ENCODE measurements at regions not wholly inside any gene's neighbourhood (a gene's known extent, or its start where the extent isn't known, plus 50 kb on each side); places are given as distances from the start of the nearest gene placed in this dataset.

DNA sequence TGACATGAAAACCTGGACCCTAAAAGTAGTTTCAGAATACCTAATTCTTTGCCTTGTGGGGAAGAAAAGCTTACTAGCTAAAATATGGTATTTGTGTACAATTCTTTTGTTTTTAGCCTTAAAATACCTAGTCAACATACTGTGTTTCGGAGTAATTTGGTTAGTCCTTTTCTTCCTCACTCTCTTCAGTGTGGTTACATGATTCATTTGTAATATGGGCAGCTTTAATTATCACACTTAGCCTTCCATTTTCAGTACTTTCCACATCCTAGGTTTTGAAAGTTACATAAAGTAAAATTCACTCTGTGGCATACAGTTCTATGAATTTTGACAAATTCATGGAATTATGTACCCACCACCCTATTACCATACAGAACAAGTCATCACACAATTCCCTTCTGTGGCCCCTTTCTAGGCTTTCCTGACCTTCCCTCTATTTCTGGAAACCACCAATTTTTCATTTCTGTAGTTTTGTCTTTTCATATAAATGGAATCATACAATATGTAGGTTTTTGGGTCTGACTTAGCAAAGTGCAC is 96.2 kb downstream of the EMX2 start:
- no peak overlapping the region for H3K27ac ChIP-seq (ENCODE audit: low read length)
- no peaks in the 10 kb centered on the region for H3K9me3 ChIP-seq (ENCODE audit: control insufficient read depth, low read depth, low read length)
- H3K27me3 ChIP-seq (ENCODE audit: control insufficient read depth, insufficient read depth, low read length): no peaks in the 10 kb centered on the region
- H3K36me3 ChIP-seq (ENCODE audit: control insufficient read depth, low read depth, low read length): no peaks in the 10 kb centered on the region
- H3K4me3 ChIP-seq (ENCODE audit: low read length): no peak overlapping the region
- H3K4me1 ChIP-seq (ENCODE audit: control insufficient read depth, low read depth, low read length): no peaks in the 10 kb centered on the region
- no peak overlapping the region for H3K9ac ChIP-seq (ENCODE audit: low read length)

DNA sequence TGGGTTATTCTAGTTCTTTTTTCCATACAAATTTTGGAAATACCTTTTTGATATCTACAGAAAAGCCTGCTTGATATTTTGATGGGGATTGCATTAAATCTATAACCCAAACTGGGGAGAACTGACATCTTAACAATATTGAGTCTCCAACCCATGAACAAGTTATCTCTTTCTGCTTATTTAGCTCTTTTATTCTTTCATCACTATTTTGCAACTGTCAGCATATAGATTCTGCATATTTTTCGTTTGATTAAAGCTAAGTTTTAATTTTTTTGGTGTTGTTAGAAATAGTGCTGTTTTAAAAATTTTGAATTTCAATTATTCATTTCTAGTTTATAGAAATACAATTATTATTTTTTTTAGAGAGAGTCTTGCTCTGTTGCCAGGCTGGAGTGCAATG is 97.9 kb downstream of the EMX2 start:
- H3K27me3 ChIP-seq (ENCODE audit: control insufficient read depth, insufficient read depth, low read length): no peaks in the 10 kb centered on the region
- no peaks in the 10 kb centered on the region for H3K9me3 ChIP-seq (ENCODE audit: control insufficient read depth, low read depth, low read length)
- H3K4me3 ChIP-seq (ENCODE audit: low read length): no peak overlapping the region
- H3K9ac ChIP-seq (ENCODE audit: low read length): no peak overlapping the region
- no peaks in the 10 kb centered on the region for H3K36me3 ChIP-seq (ENCODE audit: control insufficient read depth, low read depth, low read length)
- H3K4me1 ChIP-seq (ENCODE audit: control insufficient read depth, low read depth, low read length): no peaks in the 10 kb centered on the region
- H3K27ac ChIP-seq (ENCODE audit: low read length): no peak overlapping the region

DNA sequence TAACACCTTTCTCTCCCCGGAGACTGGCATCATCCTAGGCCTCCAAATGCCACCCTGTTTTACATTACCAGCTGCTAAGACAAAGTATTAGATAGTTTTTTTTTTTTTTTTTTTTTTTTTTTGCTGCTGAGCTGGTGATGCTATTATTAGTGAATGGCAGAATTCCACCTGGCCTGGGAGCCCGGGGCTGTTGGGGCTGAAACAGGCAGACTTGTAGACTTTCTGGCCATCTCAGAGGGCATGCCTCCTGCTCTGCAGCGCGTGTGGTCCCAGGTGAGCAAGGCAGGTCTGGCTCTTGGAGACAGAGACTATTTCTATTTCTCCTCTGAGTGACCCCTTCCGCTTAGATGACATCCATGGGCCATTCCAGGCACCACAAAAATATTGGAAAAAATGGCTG is 104.2 kb downstream of the EMX2 start:
- Histone ChIP-seq H3K9ac (ENCODE audit: low read length) (no peak overlapping the region), H3K36me3 (ENCODE audit: control insufficient read depth, low read depth, low read length) (no peaks in the 10 kb centered on the region)

DNA sequence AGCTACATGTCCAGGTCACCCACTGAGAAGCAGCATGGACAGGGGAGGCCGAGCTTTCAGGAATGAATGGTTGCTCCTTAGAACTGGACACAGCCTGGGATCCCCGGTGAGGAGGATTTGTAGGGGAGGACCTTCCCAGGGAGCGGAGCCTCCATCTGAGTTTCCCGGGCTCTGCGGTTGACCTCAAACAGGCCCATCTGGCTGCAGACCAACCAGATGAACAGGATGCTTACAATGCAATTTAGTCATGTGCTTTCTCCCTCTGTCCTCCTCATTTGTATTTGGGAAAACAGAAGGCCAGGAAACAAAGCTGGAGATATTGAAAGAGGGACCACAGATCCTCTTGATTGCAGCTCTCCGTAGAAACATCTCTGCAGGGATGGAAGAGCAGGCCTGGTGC is 104.8 kb downstream of the EMX2 start:
- Histone ChIP-seq H3K4me1 (ENCODE audit: control insufficient read depth, low read depth, low read length) (no peaks in the 10 kb centered on the region), H3K27ac (ENCODE audit: low read length) (no peak overlapping the region), H3K9me3 (ENCODE audit: control insufficient read depth, low read depth, low read length) (no peaks in the 10 kb centered on the region), H3K4me3 (ENCODE audit: low read length) (no peak overlapping the region), H3K9ac (ENCODE audit: low read length) (no peak overlapping the region), H3K27me3 (ENCODE audit: control insufficient read depth, insufficient read depth, low read length) (no peaks in the 10 kb centered on the region), H3K36me3 (ENCODE audit: control insufficient read depth, low read depth, low read length) (no peaks in the 10 kb centered on the region)

More for the DNA sequence above, 104.2 kb downstream of the EMX2 start:
- no peak overlapping the region for H3K4me3 ChIP-seq (ENCODE audit: low read length)
- H3K27ac ChIP-seq (ENCODE audit: low read length): no peak overlapping the region
- H3K9me3 ChIP-seq (ENCODE audit: control insufficient read depth, low read depth, low read length): no peaks in the 10 kb centered on the region
- H3K4me1 ChIP-seq (ENCODE audit: control insufficient read depth, low read depth, low read length): no peaks in the 10 kb centered on the region
- no peaks in the 10 kb centered on the region for H3K27me3 ChIP-seq (ENCODE audit: control insufficient read depth, insufficient read depth, low read length)

GRCh38 chr10:117651121-117651520 is 108.6 kb downstream of the EMX2 start:
- H3K36me3 ChIP-seq (ENCODE audit: control insufficient read depth, low read depth, low read length): no peaks in the 10 kb centered on the region
- H3K9ac ChIP-seq (ENCODE audit: low read length): no peak overlapping the region

DNA sequence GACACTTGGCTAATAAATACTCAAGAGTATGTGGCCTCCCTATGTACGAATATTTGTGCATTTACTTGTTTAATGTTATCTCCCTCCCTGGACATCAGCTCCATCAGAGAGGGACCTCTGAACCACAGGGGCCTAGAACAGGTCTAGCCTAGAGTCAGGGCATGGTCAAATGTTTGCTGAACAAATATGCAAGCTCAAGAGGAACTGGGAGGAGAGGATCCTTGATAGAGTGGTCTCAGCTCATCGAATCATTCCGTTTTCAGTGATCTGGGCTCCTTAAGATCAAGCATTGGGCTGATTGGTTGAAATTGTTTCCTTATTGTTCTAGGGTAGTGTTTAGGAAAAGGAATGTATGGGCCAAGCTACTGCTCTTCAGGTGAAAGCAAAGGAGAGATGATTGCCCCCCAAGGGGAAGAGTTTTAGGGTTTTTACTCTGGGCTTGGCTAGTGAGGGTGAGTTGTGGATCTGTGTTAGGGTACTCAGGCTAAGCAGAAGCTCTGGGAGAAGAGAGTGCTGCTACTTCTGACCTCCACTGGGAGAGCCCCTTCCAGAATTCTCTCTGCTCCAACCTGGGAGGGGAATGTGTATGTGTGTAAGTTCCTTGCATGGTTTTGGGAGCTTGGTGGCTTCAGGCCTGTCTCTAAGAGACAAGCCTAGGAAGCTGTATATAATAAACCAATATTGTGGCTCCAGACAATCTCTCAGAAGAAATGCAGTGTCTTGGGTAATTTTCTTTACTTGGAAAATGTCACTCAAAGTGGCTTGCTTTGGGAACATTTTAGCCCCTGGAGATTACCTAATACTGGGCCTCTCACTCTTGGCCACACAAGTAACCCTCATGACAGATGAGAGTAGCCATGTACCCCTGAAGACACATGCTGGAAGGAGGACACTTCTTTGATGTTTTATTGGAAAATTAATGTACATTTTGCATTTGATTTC is 110.0 kb downstream of the EMX2 start:
- H3K27me3 ChIP-seq (ENCODE audit: control insufficient read depth, insufficient read depth, low read length): no peaks in the 10 kb centered on the region
- no peaks in the 10 kb centered on the region for H3K4me1 ChIP-seq (ENCODE audit: control insufficient read depth, low read depth, low read length)
- no peak overlapping the region for H3K4me3 ChIP-seq (ENCODE audit: low read length)
- no peak overlapping the region for H3K27ac ChIP-seq (ENCODE audit: low read length)
- H3K36me3 ChIP-seq (ENCODE audit: control insufficient read depth, low read depth, low read length): no peaks in the 10 kb centered on the region
- H3K9me3 ChIP-seq (ENCODE audit: control insufficient read depth, low read depth, low read length): peaks cover 3% of the 10 kb centered on the region
- H3K9ac ChIP-seq (ENCODE audit: low read length): no peak overlapping the region

More at GRCh38 chr10:117651121-117651520, 108.6 kb downstream of the EMX2 start:
- H3K9me3 ChIP-seq (ENCODE audit: control insufficient read depth, low read depth, low read length): peaks cover 3% of the 10 kb centered on the region
- H3K4me1 ChIP-seq (ENCODE audit: control insufficient read depth, low read depth, low read length): no peaks in the 10 kb centered on the region
- H3K27me3 ChIP-seq (ENCODE audit: control insufficient read depth, insufficient read depth, low read length): no peaks in the 10 kb centered on the region
- no peak overlapping the region for H3K4me3 ChIP-seq (ENCODE audit: low read length)
- H3K27ac ChIP-seq (ENCODE audit: low read length): no peak overlapping the region

- H3K9me3 ChIP-seq (ENCODE audit: control insufficient read depth, low read depth, low read length): peaks cover 3% of the 10 kb centered on the region
- H3K27me3 ChIP-seq (ENCODE audit: control insufficient read depth, insufficient read depth, low read length): no peaks in the 10 kb centered on the region
- H3K9ac ChIP-seq (ENCODE audit: low read length): no peak overlapping the region
- no peak overlapping the region for H3K4me3 ChIP-seq (ENCODE audit: low read length)
- no peaks in the 10 kb centered on the region for H3K36me3 ChIP-seq (ENCODE audit: control insufficient read depth, low read depth, low read length)
- no peaks in the 10 kb centered on the region for H3K4me1 ChIP-seq (ENCODE audit: control insufficient read depth, low read depth, low read length)
- H3K27ac ChIP-seq (ENCODE audit: low read length): no peak overlapping the region
Measured at GRCh38 chr10:117653170-117653515, 110.6 kb downstream of the EMX2 start.

- Histone ChIP-seq H3K9me3 (ENCODE audit: control insufficient read depth, low read depth, low read length) (peaks cover 3% of the 10 kb centered on the region), H3K4me1 (ENCODE audit: control insufficient read depth, low read depth, low read length) (no peaks in the 10 kb centered on the region), H3K4me3 (ENCODE audit: low read length) (no peak overlapping the region), H3K9ac (ENCODE audit: low read length) (no peak overlapping the region), H3K27me3 (ENCODE audit: control insufficient read depth, insufficient read depth, low read length) (no peaks in the 10 kb centered on the region), H3K27ac (ENCODE audit: low read length) (no peak overlapping the region), H3K36me3 (ENCODE audit: control insufficient read depth, low read depth, low read length) (no peaks in the 10 kb centered on the region)
Measured at GRCh38 chr10:117654105-117654504, 111.6 kb downstream of the EMX2 start.

DNA sequence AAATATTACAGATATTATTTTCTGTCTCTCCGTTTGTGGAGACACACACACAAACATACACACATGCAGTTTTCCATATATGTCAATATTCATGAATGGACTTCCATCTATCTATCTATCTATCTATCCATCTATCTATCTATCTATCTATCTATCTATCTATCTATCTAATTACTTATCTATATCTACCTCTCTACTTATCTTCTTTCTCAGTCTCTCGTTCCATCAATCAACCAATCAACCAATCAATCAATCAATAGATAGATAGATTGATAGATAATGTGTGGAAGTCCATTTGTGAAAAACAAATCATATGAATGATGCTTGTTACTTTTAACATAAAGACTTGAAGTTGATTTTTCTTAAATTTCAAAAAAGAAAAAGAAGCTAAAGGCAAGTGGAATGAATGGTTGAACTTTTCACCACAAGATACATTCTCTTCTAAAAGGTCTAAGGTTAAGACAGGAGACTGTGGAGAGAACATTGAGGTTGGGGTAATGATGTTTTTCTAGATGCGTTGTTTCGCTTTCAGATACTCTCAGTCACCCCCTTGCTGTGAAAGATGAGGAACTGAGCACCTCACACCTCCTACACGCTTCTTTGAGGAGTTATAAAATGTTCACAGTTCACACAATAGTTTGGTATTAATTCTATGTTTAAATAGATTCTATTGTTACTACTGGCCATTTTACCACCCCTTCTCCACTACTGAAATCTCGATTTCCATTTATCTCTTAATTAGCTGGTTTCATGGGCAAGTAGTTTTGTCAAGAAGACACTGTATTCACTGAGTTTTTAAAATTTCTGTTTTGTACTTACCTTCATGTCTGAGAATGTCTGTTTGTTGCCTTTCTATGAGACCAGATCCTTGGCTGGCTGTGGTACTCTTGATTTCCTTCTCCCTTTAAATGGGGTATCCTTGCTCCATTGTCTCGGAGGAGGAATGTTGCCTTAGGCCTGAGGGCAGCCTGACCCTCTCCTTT is 114.1 kb downstream of the EMX2 start:
- Histone ChIP-seq H3K36me3 (ENCODE audit: control insufficient read depth, low read depth, low read length) (no peaks in the 10 kb centered on the region), H3K9me3 (ENCODE audit: control insufficient read depth, low read depth, low read length) (peaks cover 3% of the 10 kb centered on the region), H3K4me1 (ENCODE audit: control insufficient read depth, low read depth, low read length) (no peaks in the 10 kb centered on the region), H3K9ac (ENCODE audit: low read length) (no peak overlapping the region), H3K27ac (ENCODE audit: low read length) (no peak overlapping the region), H3K27me3 (ENCODE audit: control insufficient read depth, insufficient read depth, low read length) (no peaks in the 10 kb centered on the region), H3K4me3 (ENCODE audit: low read length) (no peak overlapping the region)

DNA sequence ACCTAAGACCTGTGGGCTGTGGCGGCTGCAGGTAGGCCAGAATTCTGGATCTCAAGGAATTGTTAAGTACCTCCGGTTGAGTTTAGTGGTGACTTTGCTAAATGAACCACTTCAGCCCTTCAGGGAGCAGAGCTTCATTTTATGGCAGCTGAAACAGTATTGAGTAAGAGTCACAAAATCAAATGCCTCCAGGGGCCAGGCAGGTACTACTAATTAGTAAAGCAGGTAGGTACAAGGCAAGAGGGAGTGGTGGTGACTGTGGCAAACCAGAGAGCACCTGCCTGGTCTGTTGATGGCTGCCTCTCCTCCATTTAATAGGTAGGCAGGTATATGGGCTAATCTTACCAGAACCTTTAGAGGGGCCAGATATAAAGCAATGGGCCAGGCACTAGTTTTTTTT is 118.8 kb downstream of the EMX2 start:
- Histone ChIP-seq H3K4me1 (ENCODE audit: control insufficient read depth, low read depth, low read length) (no peaks in the 10 kb centered on the region), H3K4me3 (ENCODE audit: low read length) (no peak overlapping the region), H3K9me3 (ENCODE audit: control insufficient read depth, low read depth, low read length) (no peaks in the 10 kb centered on the region), H3K27me3 (ENCODE audit: control insufficient read depth, insufficient read depth, low read length) (no peaks in the 10 kb centered on the region), H3K36me3 (ENCODE audit: control insufficient read depth, low read depth, low read length) (no peaks in the 10 kb centered on the region), H3K27ac (ENCODE audit: low read length) (no peak overlapping the region), H3K9ac (ENCODE audit: low read length) (no peak overlapping the region)

GRCh38 chr10:117662126-117662525 is 119.6 kb downstream of the EMX2 start:
- H3K4me3 ChIP-seq (ENCODE audit: low read length): no peak overlapping the region
- H3K27ac ChIP-seq (ENCODE audit: low read length): no peak overlapping the region
- H3K27me3 ChIP-seq (ENCODE audit: control insufficient read depth, insufficient read depth, low read length): no peaks in the 10 kb centered on the region
- H3K4me1 ChIP-seq (ENCODE audit: control insufficient read depth, low read depth, low read length): no peaks in the 10 kb centered on the region
- no peaks in the 10 kb centered on the region for H3K36me3 ChIP-seq (ENCODE audit: control insufficient read depth, low read depth, low read length)
- H3K9ac ChIP-seq (ENCODE audit: low read length): no peak overlapping the region
- no peaks in the 10 kb centered on the region for H3K9me3 ChIP-seq (ENCODE audit: control insufficient read depth, low read depth, low read length)
